Activated CD8-positive, alpha-beta memory T cell treated with anti-CD3 and anti-CD28 coated beads for 4 hours (primary cell): ENCODE measurements at regions not wholly inside any gene's neighbourhood (a gene's known extent, or its start where the extent isn't known, plus 50 kb on each side); places are given as distances from the start of the nearest gene placed in this dataset.

ENCODE experiments used
- DNase-seq, 2 donors: peaks; one replicate each; pipeline ENCODE4 v3.0.0-alpha.2; 2020; ENCODE audit warnings: low read depth in 2 of 2

GRCh38 chr1:58911841-58912499 lies 128.1 kb upstream of the JUN start:
- DNase-seq: no peak

DNA sequence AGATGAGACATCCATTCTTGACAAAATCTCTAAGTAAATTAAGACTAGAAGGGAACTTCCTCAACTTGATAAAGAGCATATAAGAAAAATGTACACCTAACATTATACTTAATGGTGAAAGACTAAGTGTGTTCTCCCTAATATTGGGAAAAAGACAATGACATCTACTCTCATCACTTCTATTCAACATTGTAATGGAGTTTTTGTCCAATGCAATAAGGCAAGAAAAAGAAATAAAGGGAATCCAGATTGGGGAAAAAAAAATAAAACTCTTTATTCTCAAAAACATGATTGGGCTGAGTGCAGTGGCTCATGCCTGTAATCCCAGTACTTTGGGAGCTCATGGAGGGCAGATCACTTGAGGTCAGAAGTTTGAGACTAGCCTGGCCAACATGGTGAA lies 131.1 kb upstream of the JUN start:
- no peak for DNase-seq

DNA sequence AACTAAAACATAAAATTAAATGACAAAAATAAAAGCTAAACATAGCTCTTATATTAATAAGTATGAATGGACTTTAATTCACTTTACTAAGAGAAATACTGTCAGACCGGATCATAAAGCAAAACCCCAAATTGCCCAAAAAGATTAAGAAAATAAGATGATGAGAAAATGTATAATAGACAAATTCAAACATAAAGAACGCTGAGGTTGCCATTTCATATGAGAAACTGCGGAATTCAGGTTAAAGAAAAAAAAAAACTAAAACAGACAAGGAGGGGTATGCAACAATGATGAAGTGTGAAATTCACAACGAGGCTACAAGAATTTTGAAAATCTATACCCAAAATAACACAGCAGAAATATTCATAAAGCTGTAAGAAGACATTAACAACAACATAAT lies 133.6 kb upstream of the JUN start:
- no peak for DNase-seq

DNA sequence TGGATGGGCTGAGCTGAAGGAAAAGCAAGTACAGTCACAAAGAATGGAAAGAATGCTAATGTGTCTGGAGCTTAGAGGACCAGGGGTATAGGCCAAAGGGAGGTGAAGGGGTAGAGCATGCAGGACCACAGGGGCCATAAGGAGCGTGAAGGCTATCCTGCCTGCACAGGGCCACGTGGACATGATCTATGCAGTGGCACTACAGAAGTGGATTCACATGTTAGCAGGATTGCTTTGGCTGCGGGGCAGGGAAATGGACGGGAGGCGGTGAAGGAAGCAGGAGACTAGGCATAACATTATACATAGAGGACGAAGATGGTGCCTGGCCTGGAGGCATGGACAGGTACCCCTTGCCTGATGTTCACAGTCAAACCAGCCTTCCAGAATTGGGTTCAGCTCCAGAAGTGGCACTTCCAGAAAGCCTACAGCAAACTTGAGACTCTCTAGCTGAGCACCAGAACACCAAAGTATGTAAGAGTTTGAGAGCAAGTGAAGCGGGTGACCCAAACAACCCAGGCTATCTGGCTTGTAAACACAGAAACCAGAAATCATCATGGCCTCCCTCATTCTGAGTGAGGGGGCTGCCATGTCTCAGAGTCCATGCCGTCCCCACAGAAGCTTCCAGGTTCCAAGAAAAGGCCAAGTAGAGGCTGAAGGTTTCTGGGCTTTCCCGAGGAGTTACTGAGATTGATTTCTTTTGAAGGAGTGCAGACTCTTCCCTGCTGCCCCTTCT lies 135.5 kb upstream of the JUN start:
- no peak for DNase-seq

GRCh38 chr1:58919959-58920321 lies 136.1 kb upstream of the JUN start:
- no peak for DNase-seq

- DNase-seq: no peak
These were observed 137.5 kb upstream of the JUN start for GRCh38 chr1:58921342-58921741.

DNA sequence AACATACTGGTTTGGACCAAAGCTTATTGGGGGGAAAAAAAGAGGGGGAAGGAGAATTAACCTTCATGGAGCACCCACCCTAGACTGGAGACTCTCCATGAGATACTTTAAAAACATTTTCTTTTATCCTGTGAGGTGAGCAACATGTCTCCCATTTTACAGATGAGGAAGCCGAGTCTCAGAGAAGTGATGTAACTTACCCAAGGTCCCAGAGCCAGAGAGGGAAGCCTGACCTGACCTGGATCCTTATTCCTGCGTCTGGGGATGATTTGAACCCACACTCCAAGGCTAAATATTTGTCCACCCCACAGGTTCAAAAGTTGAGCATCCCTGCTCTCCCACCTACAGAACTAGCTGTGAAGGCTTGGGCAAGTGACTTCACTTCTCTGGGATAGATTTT lies 137.9 kb upstream of the JUN start:
- no peak for DNase-seq

DNA sequence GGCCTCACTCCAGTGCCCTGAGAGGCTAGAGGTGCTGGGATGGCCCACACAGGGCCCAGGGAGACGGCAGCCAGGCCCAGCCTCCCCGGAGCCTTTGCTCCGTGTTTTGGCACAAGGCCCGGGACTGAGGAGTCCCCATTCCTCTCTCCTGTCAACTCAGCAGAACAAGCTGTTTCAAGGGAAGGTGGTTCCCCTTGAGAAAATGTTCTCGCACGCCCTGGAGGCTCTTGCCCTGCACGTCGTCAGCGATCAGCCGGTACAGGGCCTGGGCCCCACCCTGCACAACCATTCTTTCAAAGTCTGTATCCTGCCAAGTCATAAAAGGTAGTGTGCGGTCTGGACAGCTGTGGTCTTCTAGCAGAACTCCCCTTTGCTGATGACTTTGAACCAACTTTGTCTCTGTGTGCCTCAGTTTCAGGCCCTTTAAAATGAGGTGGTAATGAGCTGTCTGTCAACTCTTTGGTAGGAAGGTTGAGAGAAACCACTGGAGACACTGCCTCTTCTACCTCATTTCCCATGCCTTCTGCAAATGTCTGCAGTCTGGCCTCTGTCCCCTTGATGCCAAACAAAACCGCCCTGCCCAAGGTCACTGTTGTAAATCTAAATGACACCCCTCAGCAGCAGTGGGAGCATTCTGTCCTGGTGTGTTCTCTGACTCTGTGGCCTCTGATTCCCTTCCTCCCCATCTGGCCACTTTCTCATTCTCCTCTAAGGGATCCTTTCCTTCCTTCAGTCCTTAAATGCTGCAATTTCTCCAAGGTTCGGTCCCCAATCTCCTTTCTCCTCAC lies 138.6 kb upstream of the JUN start:
- DNase-seq: no peak

- DNase-seq: no peak
These were observed 139.2 kb upstream of the JUN start for GRCh38 chr1:58923090-58923470.

- DNase-seq: no peak
These were observed 140.2 kb upstream of the JUN start for GRCh38 chr1:58924016-58924565.

GRCh38 chr1:58924821-58925220 lies 141.0 kb upstream of the JUN start:
- no peak for DNase-seq

DNA sequence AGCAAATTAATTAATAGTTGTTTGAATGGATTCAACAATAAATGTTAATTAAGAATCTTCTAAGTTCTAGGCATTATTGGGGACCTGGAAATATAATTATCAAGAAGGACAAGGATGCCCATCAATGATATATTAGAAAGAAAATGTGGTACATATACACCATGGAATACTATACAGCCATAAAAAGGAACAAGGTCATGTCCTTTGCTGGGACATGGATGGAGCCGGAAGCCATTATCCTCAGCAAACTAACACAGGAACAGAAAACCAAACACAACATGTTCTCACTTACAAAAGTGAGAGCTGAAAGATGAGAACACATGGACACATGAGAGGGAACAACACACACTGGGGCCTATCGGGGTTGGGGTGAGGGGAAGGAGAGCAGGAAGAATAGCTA lies 141.4 kb upstream of the JUN start:
- DNase-seq: no peak

DNA sequence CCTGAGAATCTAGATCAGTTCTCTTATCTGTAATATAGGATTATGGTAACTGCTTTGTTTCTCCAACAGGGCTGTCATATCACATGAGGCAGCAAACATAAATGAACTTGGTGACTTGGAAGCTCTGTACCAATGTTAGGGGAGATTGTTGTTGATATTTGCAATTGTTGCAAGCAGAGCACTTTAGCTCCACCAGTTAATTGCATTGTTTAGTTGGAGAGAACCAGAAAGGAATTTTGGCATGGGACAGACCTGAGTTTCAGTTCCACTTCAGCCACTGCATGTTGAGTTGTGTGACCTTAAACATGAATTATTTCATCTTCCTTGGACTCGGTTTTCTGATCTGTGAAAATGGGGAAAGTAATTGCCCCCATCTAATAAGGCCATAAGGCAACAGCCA lies 142.3 kb upstream of the JUN start:
- DNase-seq: no peak

- DNase-seq: no peak
These were observed 143.3 kb upstream of the JUN start for GRCh38 chr1:58927041-58927721.

DNA sequence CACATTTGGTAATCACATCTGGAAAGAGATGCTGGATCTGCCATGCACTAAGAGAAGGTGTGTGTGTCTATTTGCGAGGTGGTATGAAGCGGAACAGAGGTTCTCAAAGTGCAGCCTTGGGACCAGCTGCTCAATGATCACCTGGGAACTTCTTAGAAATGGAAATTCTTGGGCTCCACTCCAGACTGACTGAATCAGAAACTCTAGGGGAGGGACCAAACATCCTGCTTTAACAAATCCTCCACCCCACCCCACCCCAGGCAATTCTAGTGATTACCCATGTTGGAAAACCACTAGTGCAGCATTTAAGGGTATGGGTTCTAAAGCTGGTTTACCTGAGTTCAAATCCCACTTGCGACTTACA lies 143.9 kb upstream of the JUN start:
- no peak for DNase-seq

DNA sequence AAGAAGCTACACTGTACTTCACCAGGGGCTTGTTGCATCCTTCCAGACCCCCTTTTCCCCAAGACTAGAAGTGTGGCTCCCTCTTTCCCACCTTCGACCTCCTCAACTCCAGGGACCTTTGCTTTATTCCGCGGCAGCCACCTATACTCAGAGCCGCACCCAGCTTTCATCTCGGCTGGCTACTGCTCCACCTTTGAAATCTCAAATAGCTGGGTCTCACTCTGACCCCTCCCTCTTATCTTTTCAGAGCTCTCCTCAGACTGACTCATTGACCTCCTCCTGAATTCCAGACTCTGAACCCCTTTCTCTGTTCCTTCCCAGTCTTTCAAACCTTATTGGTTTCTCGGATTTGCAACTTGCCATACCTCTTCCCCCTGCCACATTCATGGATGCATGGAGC lies 144.7 kb upstream of the JUN start:
- no peak for DNase-seq

GRCh38 chr1:58929671-58930325 lies 146.0 kb upstream of the JUN start:
- peak; percentile 53 to 79 for DNase-seq

DNA sequence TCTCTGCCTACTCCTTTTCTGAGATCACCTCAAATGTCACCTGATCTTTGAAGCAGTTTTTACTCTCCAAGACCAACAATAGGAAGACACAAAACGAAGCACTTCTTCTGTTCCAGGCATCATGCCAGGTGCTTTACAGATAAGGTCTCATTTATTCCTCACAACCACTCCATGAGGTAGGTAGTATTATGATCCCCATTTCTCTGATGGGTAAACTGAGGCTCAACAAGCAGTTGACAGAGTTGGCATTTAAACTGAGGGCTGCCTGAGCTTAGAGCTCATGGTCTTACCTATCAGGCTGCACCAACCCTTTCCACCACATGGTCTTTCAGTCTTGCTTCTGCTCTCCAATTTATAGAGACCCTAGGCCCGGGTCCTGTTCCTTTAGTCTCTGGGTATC lies 147.2 kb upstream of the JUN start:
- DNase-seq: no peak

DNA sequence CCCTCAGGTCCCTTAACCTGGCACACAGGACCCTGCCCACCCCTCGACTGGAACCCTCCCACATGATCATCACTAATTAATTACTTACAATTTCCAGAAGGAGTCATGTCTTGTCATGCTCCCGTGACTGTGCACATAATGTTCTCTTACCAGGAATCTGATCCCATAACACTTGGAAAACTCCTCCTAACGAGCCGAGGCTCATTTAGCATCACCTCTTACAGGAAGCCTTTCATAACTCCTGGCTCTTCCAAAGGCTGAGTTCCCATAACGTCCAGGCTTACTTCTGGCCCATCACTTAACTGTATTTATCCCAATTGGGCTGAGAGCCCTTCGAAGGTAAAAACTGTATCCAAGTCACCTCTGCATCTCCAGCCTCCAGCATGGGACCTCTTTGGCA lies 147.9 kb upstream of the JUN start:
- no peak for DNase-seq

DNA sequence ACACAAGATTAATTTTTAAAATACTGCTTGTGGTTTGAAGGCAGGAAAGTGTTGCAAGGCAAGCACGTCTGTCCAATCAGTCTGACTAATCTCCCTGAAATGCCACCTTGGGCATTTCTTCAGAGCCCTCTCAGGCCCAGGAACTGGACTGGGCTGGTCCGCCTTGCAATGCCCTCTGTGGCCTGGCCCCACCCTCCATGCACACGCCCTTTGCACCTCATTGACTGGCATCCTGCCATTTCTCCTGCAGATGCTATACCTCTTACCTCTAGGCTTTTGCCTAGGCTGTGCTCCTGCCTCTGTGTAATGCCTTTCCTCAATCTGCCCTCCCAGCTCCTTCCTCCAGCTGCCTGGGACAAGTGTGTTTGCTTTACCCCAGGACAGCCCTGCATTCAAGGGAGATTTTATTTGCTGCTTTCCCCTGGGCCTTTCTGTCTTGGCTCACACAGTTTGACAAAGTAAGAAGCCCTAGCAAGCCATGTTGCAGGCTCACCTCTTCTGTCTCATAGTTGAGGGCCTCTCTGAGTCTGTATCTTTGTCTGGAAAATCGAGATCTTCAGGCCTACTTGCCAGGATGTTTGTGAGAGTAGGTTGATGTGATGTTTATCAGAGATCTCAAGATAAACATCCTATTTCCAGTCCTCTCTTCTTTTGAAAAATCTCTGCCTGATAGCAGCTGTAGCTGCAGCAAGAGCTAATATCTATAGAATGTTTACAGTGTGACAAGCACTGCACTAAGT lies 149.2 kb upstream of the JUN start:
- no peak for DNase-seq

DNA sequence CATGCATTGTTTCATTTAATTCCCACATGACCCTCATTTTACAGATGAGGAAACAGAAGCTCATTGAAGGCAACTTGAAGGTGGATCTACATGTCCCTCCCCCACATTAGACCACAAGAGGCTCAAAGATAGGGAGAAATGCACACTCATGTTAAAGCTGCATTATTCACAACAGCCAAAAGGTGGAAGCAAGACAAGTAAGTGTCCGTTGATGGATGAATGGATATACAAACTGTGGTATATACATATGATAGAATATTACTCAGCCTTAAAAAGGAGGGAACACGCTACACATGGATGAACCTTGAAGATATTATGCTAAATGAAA lies 149.7 kb upstream of the JUN start:
- no peak for DNase-seq
